Transverse colon (tissue), 4 donors: ENCODE measurements at regions not wholly inside any gene's neighbourhood (a gene's known extent, or its start where the extent isn't known, plus 50 kb on each side); places are given as distances from the start of the nearest gene placed in this dataset.

Experiments
- DNase-seq: peaks from one replicate; pipeline ENCODE4 v3.0.0-alpha.2; 2019
- H3K27ac ChIP-seq, 4 donors: fragments of 200-600 bp; sonication (generic); 2 replicates each; pipeline ENCODE4 v1.5.1; 2016 to 2018; ENCODE audit warnings: inconsistent platforms in 4 of 4
- H3K27me3 ChIP-seq: fragments of 200-600 bp; sonication (generic); 2 replicates; pipeline ENCODE4 v1.5.1; 2017; ENCODE audit warnings: inconsistent platforms
- H3K36me3 ChIP-seq, 4 donors: fragments of 200-600 bp; sonication (generic); 2 replicates each; pipeline ENCODE4 v1.5.1; 2017 to 2019; ENCODE audit warnings: inconsistent platforms in 4 of 4
- H3K4me1 ChIP-seq, 4 donors: fragments of 200-600 bp; sonication (generic); 2 replicates each; pipeline ENCODE4 v1.5.1; 2017 to 2020; ENCODE audit warnings: inconsistent platforms in 4 of 4
- H3K4me3 ChIP-seq, 4 donors: fragments of 200-600 bp; sonication (generic); 1 replicate in 1 of 4; 2 replicates in 3 of 4; pipeline versions ENCODE4 v1.5.1 to v1.6.1; 2017 to 2019; ENCODE audit warnings: inconsistent platforms in 4 of 4
- H3K9me3 ChIP-seq, 2 donors: fragments of 200-600 bp; sonication (generic); 2 replicates each; pipeline ENCODE4 v1.5.1; 2017 to 2019; ENCODE audit warnings: inconsistent platforms in 2 of 2
- EP300 ChIP-seq: sonication (generic); formaldehyde crosslinking; IDR thresholded peaks from one replicate; pipeline ENCODE4 v1.6.1; 2017; ENCODE audit warnings: antibody characterized with exemption, low read depth
- POLR2A ChIP-seq: fragments of 450-650 bp; IDR thresholded peaks from one replicate; pipeline ENCODE4 v1.6.1; 2016; ENCODE audit warnings: antibody characterized with exemption, mild to moderate bottlenecking, moderate library complexity
- POLR2AphosphoS5 ChIP-seq, 3 donors: sonication (generic); formaldehyde crosslinking; IDR thresholded peaks; one replicate each; pipeline ENCODE4 v1.6.1; 2016; ENCODE audit warnings: antibody characterized with exemption in 3 of 3
- WGBS, 2 donors: methylation state at CpG; one replicate each; pipeline ENCODE4 v1.1.5; 2018; ENCODE audit warnings: low coverage in 1 of 2; 5-methylcytosine and 5-hydroxymethylcytosine counted together
- in situ Hi-C, 4 donors: fragments of 200-750 bp; cut with MboI; loops; one replicate each; pipeline versions ENCODE4 v1.15.0 to v1.15.1; 2017; ENCODE audit warnings: low sequenced_read_pairs in 3 of 4, low pct_ligation_motif_present in 1 of 4, low pct_unique_long_range_greater_than_20kb in 1 of 4
- intact Hi-C: fragments of 100-400 bp; cut with DNase I; formaldehyde crosslinking; loops from one replicate; pipeline ENCODE4 v1.15.1; 2023; ENCODE audit warnings: low total_unique reads
- TF ChIP-seq, protein P1 (sequence below), 5 experiments: fragments of 200-600 bp in 3 of 5; fragments of 450-650 bp in 2 of 5; sonication (generic) in 3 of 5; IDR thresholded peaks; 1 replicate in 2 of 5; 2 replicates in 3 of 5; pipeline ENCODE4 v1.5.1; 2016 to 2017; ENCODE audit warnings: antibody characterized with exemption in 5 of 5, inconsistent platforms in 3 of 5, mild to moderate bottlenecking in 2 of 5, moderate library complexity in 1 of 5

- Histone ChIP-seq H3K27me3 (no peaks in the 10 kb centered on the region), H3K4me1 (no peaks in the 10 kb centered on the region), H3K27ac (no peak overlapping the region), H3K4me3 (no peak overlapping the region), H3K36me3 (no peaks in the 10 kb centered on the region), H3K9me3 (no peaks in the 10 kb centered on the region)
- in situ Hi-C loops, result no loop called here
- intact Hi-C loops, result no loop called here
- DNase-seq, result no peak
- no peak for TF ChIP-seq POLR2A
- TF ChIP-seq, protein P1, sequence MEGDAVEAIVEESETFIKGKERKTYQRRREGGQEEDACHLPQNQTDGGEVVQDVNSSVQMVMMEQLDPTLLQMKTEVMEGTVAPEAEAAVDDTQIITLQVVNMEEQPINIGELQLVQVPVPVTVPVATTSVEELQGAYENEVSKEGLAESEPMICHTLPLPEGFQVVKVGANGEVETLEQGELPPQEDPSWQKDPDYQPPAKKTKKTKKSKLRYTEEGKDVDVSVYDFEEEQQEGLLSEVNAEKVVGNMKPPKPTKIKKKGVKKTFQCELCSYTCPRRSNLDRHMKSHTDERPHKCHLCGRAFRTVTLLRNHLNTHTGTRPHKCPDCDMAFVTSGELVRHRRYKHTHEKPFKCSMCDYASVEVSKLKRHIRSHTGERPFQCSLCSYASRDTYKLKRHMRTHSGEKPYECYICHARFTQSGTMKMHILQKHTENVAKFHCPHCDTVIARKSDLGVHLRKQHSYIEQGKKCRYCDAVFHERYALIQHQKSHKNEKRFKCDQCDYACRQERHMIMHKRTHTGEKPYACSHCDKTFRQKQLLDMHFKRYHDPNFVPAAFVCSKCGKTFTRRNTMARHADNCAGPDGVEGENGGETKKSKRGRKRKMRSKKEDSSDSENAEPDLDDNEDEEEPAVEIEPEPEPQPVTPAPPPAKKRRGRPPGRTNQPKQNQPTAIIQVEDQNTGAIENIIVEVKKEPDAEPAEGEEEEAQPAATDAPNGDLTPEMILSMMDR (IDR thresholded peaks at IDR 0.05), result no peak
- TF ChIP-seq POLR2AphosphoS5 (IDR thresholded peaks at IDR 0.05), result no peak
- 67% methylated on average over 12 of the region's 12 CpGs; no CpG with 5 or more reads in 1 of the 2 donors for WGBS, 2 donors
Observed at GRCh38 chrX:10039821-10040793, 72.9 kb downstream of the CLDN34 start.

- no peak overlapping the region for H3K4me3 ChIP-seq
- no peak overlapping the region for H3K27ac ChIP-seq
- no peaks in the 10 kb centered on the region for H3K27me3 ChIP-seq
- TF ChIP-seq, protein P1 (IDR thresholded peaks at IDR 0.05), result no peak
- no peaks in the 10 kb centered on the region for H3K36me3 ChIP-seq
- intact Hi-C loops, result no loop called here
- no peak for DNase-seq
- in situ Hi-C loops, result no loop called here
- WGBS, 2 donors, result 65 to 100% methylated on average over 1 to 5 of the region's 5 CpGs
- H3K9me3 ChIP-seq, result no peaks in the 10 kb centered on the region
- H3K4me1 ChIP-seq, result no peaks in the 10 kb centered on the region
Observed at GRCh38 chrX:10040961-10041360, 73.8 kb downstream of the CLDN34 start.

- Histone ChIP-seq H3K27me3 (no peaks in the 10 kb centered on the region), H3K4me1 (no peaks in the 10 kb centered on the region), H3K9me3 (no peaks in the 10 kb centered on the region), H3K27ac (no peak overlapping the region), H3K36me3 (no peaks in the 10 kb centered on the region), H3K4me3 (no peak overlapping the region)
- 59% methylated on average over 4 of the region's 4 CpGs; no CpG with 5 or more reads in 1 of the 2 donors for whole genome bisulfite sequencing, 2 donors
- DNase-seq, result no peak
- in situ Hi-C loops (no loop called here), intact Hi-C loops (no loop called here)
- TF ChIP-seq, protein P1 (IDR thresholded peaks at IDR 0.05), result no peak
- TF ChIP-seq EP300 (no peak), POLR2A (no peak), POLR2AphosphoS5 (IDR thresholded peaks at IDR 0.05) (no peak)
Observed at GRCh38 chrX:10041383-10041782, 74.2 kb downstream of the CLDN34 start.

GRCh38 chrX:10042055-10042454 lies 74.9 kb downstream of the CLDN34 start:
- Histone ChIP-seq H3K36me3 (no peaks in the 10 kb centered on the region), H3K27ac (no peak overlapping the region), H3K4me1 (no peaks in the 10 kb centered on the region), H3K27me3 (no peaks in the 10 kb centered on the region), H3K4me3 (no peak overlapping the region), H3K9me3 (no peaks in the 10 kb centered on the region)
- 89 to 100% methylated on average over 1 to 4 of the region's 4 CpGs for WGBS, 2 donors
- intact Hi-C loops, result no loop called here
- TF ChIP-seq, protein P1 (IDR thresholded peaks at IDR 0.05), result no peak
- TF ChIP-seq EP300, result no peak
- in situ Hi-C loops, result no loop called here
- DNase-seq, result no peak
